ENCODE measurements at regions not wholly inside any gene's neighbourhood (a gene's known extent, or its start where the extent isn't known, plus 50 kb on each side); places are given as distances from the start of the nearest gene placed in this dataset.

DNA sequence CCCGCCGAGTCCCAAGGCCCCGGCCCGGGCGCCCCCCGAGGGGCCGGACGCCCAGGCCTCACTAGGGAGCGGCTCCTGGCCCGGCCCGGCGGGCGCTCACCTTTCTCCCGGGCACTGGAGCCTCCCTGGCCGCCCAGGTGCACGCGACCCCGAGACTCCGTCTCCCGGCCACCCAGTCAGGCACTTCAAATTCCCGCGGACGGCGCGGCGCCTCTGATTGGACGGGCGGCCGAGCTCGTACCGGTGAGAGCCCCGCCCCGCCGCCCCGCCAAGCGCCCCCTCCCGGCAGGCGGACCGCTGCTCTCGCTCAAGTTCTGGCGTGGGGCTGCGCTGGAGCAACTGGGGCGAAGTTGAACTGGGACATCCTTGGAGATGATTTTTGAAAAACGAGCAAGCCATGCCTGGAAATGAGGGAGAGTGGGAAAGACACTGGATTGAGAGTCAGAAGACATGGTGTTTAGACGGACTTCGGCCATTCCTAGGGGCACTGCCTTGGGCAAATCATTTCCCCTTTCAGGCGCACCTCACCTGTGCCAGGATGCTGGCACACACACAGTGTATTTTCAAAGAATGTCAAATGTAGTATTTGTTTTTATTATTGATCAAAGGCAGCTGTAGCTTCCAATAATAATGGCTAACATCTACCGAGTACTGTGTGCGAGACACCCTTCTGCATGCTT is 485.3 kb downstream of the UQCRFS1 start:
- Histone ChIP-seq H3K79me2 (ENCODE audit: insufficient read depth, low read length) (no peaks in the 10 kb centered on the region), H3K36me3 (ENCODE audit: insufficient read depth, low read length) (no peaks in the 10 kb centered on the region), H2AFZ (ENCODE audit: low read length) (no peak overlapping the region), H3K27ac (ENCODE audit: low read depth, low read length) (no peak overlapping the region), H3K27me3 (ENCODE audit: insufficient read depth, low read length) (no peaks in the 10 kb centered on the region), H3K4me2 (ENCODE audit: insufficient read depth, low read length) (no peak overlapping the region), H3K9me3 (ENCODE audit: low read depth, low read length) (no peaks in the 10 kb centered on the region), H4K20me1 (ENCODE audit: insufficient read depth, low read length) (no peaks in the 10 kb centered on the region), H3K4me1 (ENCODE audit: insufficient read depth, low read length) (no peaks in the 10 kb centered on the region), H3K4me3 (ENCODE audit: insufficient read depth, low read length) (no peak overlapping the region)
- TF ChIP-seq, protein P1, sequence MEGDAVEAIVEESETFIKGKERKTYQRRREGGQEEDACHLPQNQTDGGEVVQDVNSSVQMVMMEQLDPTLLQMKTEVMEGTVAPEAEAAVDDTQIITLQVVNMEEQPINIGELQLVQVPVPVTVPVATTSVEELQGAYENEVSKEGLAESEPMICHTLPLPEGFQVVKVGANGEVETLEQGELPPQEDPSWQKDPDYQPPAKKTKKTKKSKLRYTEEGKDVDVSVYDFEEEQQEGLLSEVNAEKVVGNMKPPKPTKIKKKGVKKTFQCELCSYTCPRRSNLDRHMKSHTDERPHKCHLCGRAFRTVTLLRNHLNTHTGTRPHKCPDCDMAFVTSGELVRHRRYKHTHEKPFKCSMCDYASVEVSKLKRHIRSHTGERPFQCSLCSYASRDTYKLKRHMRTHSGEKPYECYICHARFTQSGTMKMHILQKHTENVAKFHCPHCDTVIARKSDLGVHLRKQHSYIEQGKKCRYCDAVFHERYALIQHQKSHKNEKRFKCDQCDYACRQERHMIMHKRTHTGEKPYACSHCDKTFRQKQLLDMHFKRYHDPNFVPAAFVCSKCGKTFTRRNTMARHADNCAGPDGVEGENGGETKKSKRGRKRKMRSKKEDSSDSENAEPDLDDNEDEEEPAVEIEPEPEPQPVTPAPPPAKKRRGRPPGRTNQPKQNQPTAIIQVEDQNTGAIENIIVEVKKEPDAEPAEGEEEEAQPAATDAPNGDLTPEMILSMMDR (IDR thresholded peaks at IDR 0.05; ENCODE audit: extremely low read depth, low read depth, low read length), result no peak
- DNase-seq (ENCODE audit: insufficient read length, low spot score, missing footprints), result no peak

DNA sequence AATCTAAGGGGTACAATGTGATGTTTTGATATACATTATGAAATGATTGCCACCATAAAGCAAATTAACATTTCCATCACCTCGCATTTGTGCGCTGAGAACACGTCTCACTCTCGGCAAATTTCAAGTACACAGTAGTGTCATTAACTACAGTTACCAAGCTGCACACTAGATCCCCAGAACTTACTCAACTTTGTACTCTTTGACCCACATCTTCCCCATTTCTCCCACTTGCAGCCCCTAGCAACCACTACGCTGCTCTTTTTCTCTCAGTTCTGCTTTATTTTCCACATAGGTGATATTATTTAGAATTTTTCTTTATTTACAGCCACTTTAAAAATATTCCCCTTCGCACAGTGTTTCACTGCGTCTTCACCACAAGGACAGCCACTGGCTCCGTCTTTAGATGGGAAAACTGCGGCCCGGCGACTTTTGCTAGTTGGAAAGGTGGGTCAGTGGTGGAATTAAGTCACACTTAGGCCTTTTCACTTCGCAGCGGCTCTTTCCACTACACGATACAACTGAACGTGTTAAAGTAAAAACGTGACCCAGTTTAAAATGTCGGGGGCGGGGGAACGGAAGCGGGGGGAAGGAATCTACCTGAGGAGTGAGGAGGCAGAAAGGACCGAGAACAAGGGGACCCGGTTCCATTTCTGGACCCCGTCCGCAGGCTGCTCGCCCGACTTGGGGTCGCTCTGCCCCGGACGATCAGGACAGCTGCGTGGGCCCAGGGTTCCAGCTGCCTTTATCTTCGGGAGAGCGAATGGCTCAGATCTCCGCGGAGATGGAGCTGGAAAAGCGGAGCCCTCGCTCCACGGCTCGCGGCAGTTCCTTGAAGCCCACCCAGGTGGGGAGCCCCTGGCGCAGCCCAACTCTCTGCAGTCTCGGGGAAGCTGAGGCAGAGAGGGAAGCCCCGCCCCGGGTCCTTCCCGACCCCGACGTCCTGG is 486.1 kb downstream of the UQCRFS1 start:
- Histone ChIP-seq H2AFZ (ENCODE audit: low read length) (no peak overlapping the region), H4K20me1 (ENCODE audit: insufficient read depth, low read length) (no peaks in the 10 kb centered on the region), H3K27ac (ENCODE audit: low read depth, low read length) (no peak overlapping the region), H3K4me3 (ENCODE audit: insufficient read depth, low read length) (no peak overlapping the region), H3K36me3 (ENCODE audit: insufficient read depth, low read length) (no peaks in the 10 kb centered on the region), H3K4me2 (ENCODE audit: insufficient read depth, low read length) (no peak overlapping the region), H3K9me3 (ENCODE audit: low read depth, low read length) (no peaks in the 10 kb centered on the region), H3K27me3 (ENCODE audit: insufficient read depth, low read length) (no peaks in the 10 kb centered on the region), H3K4me1 (ENCODE audit: insufficient read depth, low read length) (no peaks in the 10 kb centered on the region), H3K79me2 (ENCODE audit: insufficient read depth, low read length) (no peaks in the 10 kb centered on the region)
- TF ChIP-seq, protein P1 (IDR thresholded peaks at IDR 0.05; ENCODE audit: extremely low read depth, low read depth, low read length), result no peak
- no peak for DNase-seq (ENCODE audit: insufficient read length, low spot score, missing footprints)

DNA sequence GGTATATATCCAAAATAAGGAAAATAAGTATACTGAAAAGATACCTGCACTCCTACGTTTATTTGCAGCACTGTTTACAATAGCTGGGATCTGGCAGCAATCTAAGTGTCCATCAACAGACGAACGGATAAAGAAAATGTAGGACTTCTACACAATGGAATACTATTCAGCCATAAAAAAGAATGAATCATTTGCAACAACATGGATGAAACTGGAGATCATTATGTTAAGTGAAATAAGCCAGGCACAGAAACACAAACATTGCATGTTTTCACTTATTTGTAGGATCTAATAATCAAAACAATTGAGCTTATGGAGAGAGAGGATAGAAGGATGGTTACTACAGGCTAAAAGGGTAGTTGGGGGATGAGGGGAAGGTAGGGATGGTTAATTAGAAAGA is 494.0 kb downstream of the UQCRFS1 start:
- TF ChIP-seq, protein P1 (IDR thresholded peaks at IDR 0.05; ENCODE audit: extremely low read depth, low read depth, low read length), result no peak
- no peaks in the 10 kb centered on the region for H3K79me2 ChIP-seq (ENCODE audit: insufficient read depth, low read length)
- no peak overlapping the region for H2AFZ ChIP-seq (ENCODE audit: low read length)
- no peak overlapping the region for H3K27ac ChIP-seq (ENCODE audit: low read depth, low read length)
- no peaks in the 10 kb centered on the region for H3K36me3 ChIP-seq (ENCODE audit: insufficient read depth, low read length)
- H3K4me3 ChIP-seq (ENCODE audit: insufficient read depth, low read length), result no peak overlapping the region
- no peaks in the 10 kb centered on the region for H4K20me1 ChIP-seq (ENCODE audit: insufficient read depth, low read length)
- H3K4me2 ChIP-seq (ENCODE audit: insufficient read depth, low read length), result no peak overlapping the region
- H3K27me3 ChIP-seq (ENCODE audit: insufficient read depth, low read length), result no peaks in the 10 kb centered on the region
- no peaks in the 10 kb centered on the region for H3K9me3 ChIP-seq (ENCODE audit: low read depth, low read length)
- no peaks in the 10 kb centered on the region for H3K4me1 ChIP-seq (ENCODE audit: insufficient read depth, low read length)
- no peak for DNase-seq (ENCODE audit: insufficient read length, low spot score, missing footprints)

DNA sequence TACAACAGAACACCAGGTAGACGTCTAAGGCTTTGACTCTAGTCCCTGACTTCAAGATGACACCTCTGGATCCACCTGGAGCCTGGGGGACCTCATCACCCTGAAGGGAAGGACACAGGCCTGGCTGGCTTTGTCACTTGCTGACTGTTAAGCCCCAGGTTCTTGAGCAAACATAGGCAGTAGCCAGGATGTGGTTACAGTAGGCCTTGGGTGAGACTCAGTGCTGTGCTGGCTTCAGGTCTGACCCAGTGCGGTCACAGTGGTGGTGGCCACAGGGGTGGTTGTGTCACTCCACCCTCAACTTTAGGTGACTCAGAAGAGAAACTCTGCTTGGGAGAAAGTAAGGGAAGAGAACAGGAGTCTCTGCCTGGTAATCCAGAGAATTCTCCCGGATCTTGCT is 497.8 kb downstream of the UQCRFS1 start:
- H3K4me2 ChIP-seq (ENCODE audit: insufficient read depth, low read length), result no peak overlapping the region
- no peaks in the 10 kb centered on the region for H3K9me3 ChIP-seq (ENCODE audit: low read depth, low read length)
- H3K27me3 ChIP-seq (ENCODE audit: insufficient read depth, low read length), result no peaks in the 10 kb centered on the region
- H3K27ac ChIP-seq (ENCODE audit: low read depth, low read length), result no peak overlapping the region
- H3K36me3 ChIP-seq (ENCODE audit: insufficient read depth, low read length), result no peaks in the 10 kb centered on the region
- no peaks in the 10 kb centered on the region for H3K4me1 ChIP-seq (ENCODE audit: insufficient read depth, low read length)
- no peak for DNase-seq (ENCODE audit: insufficient read length, low spot score, missing footprints)
- H3K4me3 ChIP-seq (ENCODE audit: insufficient read depth, low read length), result no peak overlapping the region
- H3K79me2 ChIP-seq (ENCODE audit: insufficient read depth, low read length), result no peaks in the 10 kb centered on the region
- no peak overlapping the region for H2AFZ ChIP-seq (ENCODE audit: low read length)
- TF ChIP-seq, protein P1 (IDR thresholded peaks at IDR 0.05; ENCODE audit: extremely low read depth, low read depth, low read length), result no peak
- no peaks in the 10 kb centered on the region for H4K20me1 ChIP-seq (ENCODE audit: insufficient read depth, low read length)

Data from osteoblast (primary cell).